A673 (cell line): ENCODE measurements at regions not wholly inside any gene's neighbourhood (a gene's known extent, or its start where the extent isn't known, plus 50 kb on each side); places are given as distances from the start of the nearest gene placed in this dataset.

Source experiments
- BruUV-seq: library from RNA; stranded (reverse); fragments of 400-500 nt; replicated peaks from 2 replicates; lab custom pipeline; 2021; lab: Mats Ljungman, UMichigan
- CTCF ChIA-PET: fragments of 300-600 bp; sonication (Branson Sonifier 250); formaldehyde crosslinking; loops from one replicate; lab custom pipeline; 2022; ENCODE audit warnings: antibody characterized with exemption; lab: Charles Lee
- POLR2A ChIA-PET: fragments of 300-600 bp; sonication (Branson Sonifier 250); formaldehyde crosslinking; loops from one replicate; lab custom pipeline; 2022; ENCODE audit warnings: antibody characterized with exemption; ENCODE audit not compliant: low non-redundant PET; lab: Charles Lee
- DNase-seq: peaks from one replicate; pipeline ENCODE4 v3.0.0-alpha.2; 2015; ENCODE audit warnings: low spot score
- H3K27ac ChIP-seq: fragments of 200-600 bp; sonication (generic); 2 replicates; pipeline ENCODE4 v1.5.1; 2016; ENCODE audit warnings: mixed run types, low read depth, mild to moderate bottlenecking, mixed read lengths, antibody characterized with exemption, low read length; ENCODE audit not compliant: poor library complexity, severe bottlenecking
- H3K27me3 ChIP-seq: fragments of 200-600 bp; sonication (generic); replicated peaks from 2 replicates; pipeline ENCODE4 v1.6.1; 2017; ENCODE audit warnings: mixed run types, low read depth, mild to moderate bottlenecking, mixed read lengths, antibody characterized with exemption, low read length; ENCODE audit not compliant: insufficient read depth, poor library complexity
- H3K36me3 ChIP-seq: fragments of 200-600 bp; sonication (generic); 2 replicates; pipeline ENCODE4 v1.6.1; 2016; ENCODE audit warnings: mixed run types, mild to moderate bottlenecking, mixed read lengths, antibody characterized with exemption, low read length; ENCODE audit not compliant: insufficient read depth, poor library complexity, severe bottlenecking
- H3K4me1 ChIP-seq: fragments of 200-600 bp; sonication (generic); 2 replicates; pipeline ENCODE4 v1.6.1; 2017; ENCODE audit warnings: mixed run types, mild to moderate bottlenecking, mixed read lengths, antibody characterized with exemption, low read length; ENCODE audit not compliant: insufficient read depth, poor library complexity, severe bottlenecking
- H3K4me3 ChIP-seq: fragments of 200-600 bp; sonication (generic); 2 replicates; pipeline ENCODE4 v1.5.1; 2016; ENCODE audit warnings: low read depth, mixed run types, mild to moderate bottlenecking, mixed read lengths, low read length; ENCODE audit not compliant: poor library complexity, severe bottlenecking
- H3K9me3 ChIP-seq: fragments of 200-600 bp; sonication (generic); 2 replicates; pipeline ENCODE4 v1.6.1; 2016; ENCODE audit warnings: mixed run types, low read depth, mild to moderate bottlenecking, mixed read lengths, antibody characterized with exemption, low read length; ENCODE audit not compliant: poor library complexity, severe bottlenecking
- EZH2 ChIP-seq: fragments of 200-600 bp; sonication (generic); IDR thresholded peaks from 2 replicates; pipeline ENCODE4 v1.6.1; 2017; ENCODE audit warnings: borderline replicate concordance, low read depth, mild to moderate bottlenecking, mixed read lengths, antibody characterized with exemption, low read length; ENCODE audit not compliant: poor library complexity, severe bottlenecking
- intact Hi-C: fragments of 100-400 bp; cut with micrococcal nuclease; formaldehyde crosslinking; loops from one replicate; pipeline ENCODE4 v1.10.0; 2022; ENCODE audit not compliant: unreplicated experiment
- TF ChIP-seq, protein P1 (sequence below): fragments of 300-800, 200-600 bp; sonication (generic); conservative IDR thresholded peaks from 2 replicates; pipeline ENCODE4 v1.5.1; 2017; ENCODE audit warnings: low read depth, mild to moderate bottlenecking, antibody characterized with exemption, low read length, moderate library complexity, mixed read lengths

GRCh38 chr10:106167946-106168345 is 996.6 kb downstream of the SORCS1 start:
- no peaks in the 10 kb centered on the region for H3K9me3 ChIP-seq

GRCh38 chr10:106158241-106158640 is 1006.3 kb downstream of the SORCS1 start:
- CTCF ChIA-PET: no interaction called here
- H3K9me3 ChIP-seq: no peaks in the 10 kb centered on the region
- no TSS peak for BruUV-seq

More at GRCh38 chr10:106167946-106168345, 996.6 kb downstream of the SORCS1 start:
- Histone ChIP-seq H3K36me3 (no peaks in the 10 kb centered on the region), H3K4me1 (no peaks in the 10 kb centered on the region), H3K27me3 (no peaks in the 10 kb centered on the region), H3K27ac (no peak overlapping the region), H3K4me3 (no peak overlapping the region)
- no peak for DNase-seq
- ChIA-PET POLR2A (no interaction called here), CTCF (no interaction called here)
- TF ChIP-seq, protein P1, sequence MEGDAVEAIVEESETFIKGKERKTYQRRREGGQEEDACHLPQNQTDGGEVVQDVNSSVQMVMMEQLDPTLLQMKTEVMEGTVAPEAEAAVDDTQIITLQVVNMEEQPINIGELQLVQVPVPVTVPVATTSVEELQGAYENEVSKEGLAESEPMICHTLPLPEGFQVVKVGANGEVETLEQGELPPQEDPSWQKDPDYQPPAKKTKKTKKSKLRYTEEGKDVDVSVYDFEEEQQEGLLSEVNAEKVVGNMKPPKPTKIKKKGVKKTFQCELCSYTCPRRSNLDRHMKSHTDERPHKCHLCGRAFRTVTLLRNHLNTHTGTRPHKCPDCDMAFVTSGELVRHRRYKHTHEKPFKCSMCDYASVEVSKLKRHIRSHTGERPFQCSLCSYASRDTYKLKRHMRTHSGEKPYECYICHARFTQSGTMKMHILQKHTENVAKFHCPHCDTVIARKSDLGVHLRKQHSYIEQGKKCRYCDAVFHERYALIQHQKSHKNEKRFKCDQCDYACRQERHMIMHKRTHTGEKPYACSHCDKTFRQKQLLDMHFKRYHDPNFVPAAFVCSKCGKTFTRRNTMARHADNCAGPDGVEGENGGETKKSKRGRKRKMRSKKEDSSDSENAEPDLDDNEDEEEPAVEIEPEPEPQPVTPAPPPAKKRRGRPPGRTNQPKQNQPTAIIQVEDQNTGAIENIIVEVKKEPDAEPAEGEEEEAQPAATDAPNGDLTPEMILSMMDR: no peak
- TF ChIP-seq EZH2: no peak
- no TSS peak for BruUV-seq
- intact Hi-C loops: no loop called here

GRCh38 chr10:106147021-106147420 is 1017.5 kb downstream of the SORCS1 start:
- Histone ChIP-seq H3K36me3 (no peaks in the 10 kb centered on the region), H3K4me1 (peaks cover 19% of the 10 kb centered on the region), H3K9me3 (peaks cover 6% of the 10 kb centered on the region), H3K4me3 (no peak overlapping the region), H3K27ac (no peak overlapping the region), H3K27me3 (no peaks in the 10 kb centered on the region)
- POLR2A ChIA-PET: no interaction called here
- CTCF ChIA-PET: no interaction called here
- BruUV-seq: no TSS peak
- no peak for DNase-seq
- intact Hi-C loops: no loop called here
- TF ChIP-seq, protein P1: no peak
- TF ChIP-seq EZH2: no peak

More at GRCh38 chr10:106158241-106158640, 1006.3 kb downstream of the SORCS1 start:
- Histone ChIP-seq H3K27ac (no peak overlapping the region), H3K4me1 (no peaks in the 10 kb centered on the region), H3K36me3 (no peaks in the 10 kb centered on the region), H3K27me3 (no peaks in the 10 kb centered on the region), H3K4me3 (no peak overlapping the region)
- POLR2A ChIA-PET: no interaction called here
- intact Hi-C loops: no loop called here
- DNase-seq: no peak
- no peak for TF ChIP-seq EZH2
- TF ChIP-seq, protein P1: no peak
